Spleen (tissue), 7 donors: ENCODE measurements at regions not wholly inside any gene's neighbourhood (a gene's known extent, or its start where the extent isn't known, plus 50 kb on each side); places are given as distances from the start of the nearest gene placed in this dataset.

Experiments
- POLR2A ChIP-seq, 3 donors: fragments of 450-650 bp; IDR thresholded peaks; one replicate each; pipeline ENCODE4 v1.5.1; 2017; ENCODE audit warnings: antibody characterized with exemption in 3 of 3, mild to moderate bottlenecking in 1 of 3
- POLR2AphosphoS5 ChIP-seq, 3 donors: sonication (generic); formaldehyde crosslinking; IDR thresholded peaks; one replicate each; pipeline ENCODE4 v1.5.1; 2017; ENCODE audit warnings: antibody characterized with exemption in 3 of 3
- TF ChIP-seq, protein P1 (sequence below), 11 experiments: fragments of 200-600 bp in 7 of 11; fragments of 450-650 bp in 4 of 11; sonication (generic) in 4 of 11; IDR thresholded peaks in 8 of 11; conservative IDR thresholded peaks in 3 of 11; 1 replicate in 7 of 11; 2 replicates in 4 of 11; pipeline versions ENCODE4 v1.4.0 to v1.8.0; 2016 to 2021; ENCODE audit warnings: antibody characterized with exemption in 11 of 11, inconsistent platforms in 4 of 11, mild to moderate bottlenecking in 1 of 11
- donor health status: DM: no; HTN: no; CAD: no; lungs with moderate emphysema.
- donor health status: DM: no; HTN: no; CAD: no.
- donor health status: DM: no; HTN: no; CAD: no.

DNA sequence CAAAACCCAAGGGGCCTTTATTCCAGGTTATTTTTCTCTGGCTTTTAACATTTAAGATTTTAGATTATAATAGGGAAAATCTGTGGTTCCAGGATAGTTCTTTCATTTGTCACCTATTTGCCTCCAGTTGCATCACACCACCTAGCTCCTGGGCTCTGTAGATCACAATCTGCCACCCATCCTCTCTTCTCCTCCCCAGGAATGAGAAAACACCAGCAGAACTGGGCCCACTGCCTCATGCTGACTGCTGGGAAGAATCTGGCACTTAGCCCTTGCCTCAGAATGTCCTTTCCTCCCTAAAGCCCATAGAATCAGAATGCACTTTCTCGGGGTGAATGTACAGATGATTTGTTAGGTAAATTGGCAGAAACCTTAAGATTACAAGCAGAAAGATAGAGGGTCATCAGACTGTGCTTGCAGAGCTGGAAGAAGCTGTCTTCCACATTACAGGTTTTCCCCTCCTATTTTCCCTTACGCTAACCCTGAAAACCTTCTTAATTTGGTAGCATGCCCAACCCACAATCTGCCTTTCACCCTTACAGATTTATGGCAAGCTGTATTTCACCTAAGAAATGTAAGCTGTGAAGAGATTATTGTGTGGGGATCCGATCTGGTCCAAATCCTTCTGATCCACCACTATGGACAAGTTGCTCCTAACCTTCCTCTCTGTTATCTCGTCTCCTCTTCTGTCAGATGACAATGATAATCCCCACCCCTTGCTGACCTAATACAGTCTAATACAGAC is 72.6 kb downstream of the LRRC30 start:
- TF ChIP-seq, protein P1, sequence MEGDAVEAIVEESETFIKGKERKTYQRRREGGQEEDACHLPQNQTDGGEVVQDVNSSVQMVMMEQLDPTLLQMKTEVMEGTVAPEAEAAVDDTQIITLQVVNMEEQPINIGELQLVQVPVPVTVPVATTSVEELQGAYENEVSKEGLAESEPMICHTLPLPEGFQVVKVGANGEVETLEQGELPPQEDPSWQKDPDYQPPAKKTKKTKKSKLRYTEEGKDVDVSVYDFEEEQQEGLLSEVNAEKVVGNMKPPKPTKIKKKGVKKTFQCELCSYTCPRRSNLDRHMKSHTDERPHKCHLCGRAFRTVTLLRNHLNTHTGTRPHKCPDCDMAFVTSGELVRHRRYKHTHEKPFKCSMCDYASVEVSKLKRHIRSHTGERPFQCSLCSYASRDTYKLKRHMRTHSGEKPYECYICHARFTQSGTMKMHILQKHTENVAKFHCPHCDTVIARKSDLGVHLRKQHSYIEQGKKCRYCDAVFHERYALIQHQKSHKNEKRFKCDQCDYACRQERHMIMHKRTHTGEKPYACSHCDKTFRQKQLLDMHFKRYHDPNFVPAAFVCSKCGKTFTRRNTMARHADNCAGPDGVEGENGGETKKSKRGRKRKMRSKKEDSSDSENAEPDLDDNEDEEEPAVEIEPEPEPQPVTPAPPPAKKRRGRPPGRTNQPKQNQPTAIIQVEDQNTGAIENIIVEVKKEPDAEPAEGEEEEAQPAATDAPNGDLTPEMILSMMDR (IDR thresholded peaks at IDR 0.05 in 8 of 11, conservative IDR thresholded peaks at IDR 0.05 in 3 of 11): no peak
- TF ChIP-seq POLR2AphosphoS5 (IDR thresholded peaks at IDR 0.05) (no peak), POLR2A (IDR thresholded peaks at IDR 0.05) (no peak)
